H9 (cell line): ENCODE measurements at regions not wholly inside any gene's neighbourhood (a gene's known extent, or its start where the extent isn't known, plus 50 kb on each side); places are given as distances from the start of the nearest gene placed in this dataset.

Experiments used
- DNase-seq: peaks from one replicate; pipeline ENCODE4 v3.0.0-alpha.2; 2017
- H2AFZ ChIP-seq: one replicate; pipeline ENCODE4 v1.6.1; 2013; ENCODE audit warnings: mild to moderate bottlenecking, low read length, control low read depth, moderate library complexity
- H2AK5ac ChIP-seq: 2 replicates; pipeline ENCODE4 v1.6.1; 2013; ENCODE audit warnings: low read length, control low read depth, mixed read lengths; ENCODE audit not compliant: insufficient read length
- H2BK120ac ChIP-seq: one replicate; pipeline ENCODE4 v1.6.1; 2013; ENCODE audit warnings: low read depth, mild to moderate bottlenecking, low read length, control low read depth, inconsistent platforms; ENCODE audit not compliant: poor library complexity, severe bottlenecking
- H2BK12ac ChIP-seq: 2 replicates; pipeline ENCODE4 v1.6.1; 2013; ENCODE audit warnings: low read length, control low read depth, mixed read lengths, low read depth; ENCODE audit not compliant: insufficient read length
- H2BK15ac ChIP-seq: 2 replicates; pipeline ENCODE4 v1.6.1; 2013; ENCODE audit warnings: low read depth, low read length, control low read depth
- H2BK20ac ChIP-seq: one replicate; pipeline ENCODE4 v1.6.1; 2013; ENCODE audit warnings: low read depth, mild to moderate bottlenecking, low read length, control low read depth, inconsistent platforms; ENCODE audit not compliant: poor library complexity, severe bottlenecking
- H2BK5ac ChIP-seq: 2 replicates; pipeline ENCODE4 v1.6.1; 2013; ENCODE audit warnings: low read length, control low read depth, mixed read lengths; ENCODE audit not compliant: insufficient read length
- H3K14ac ChIP-seq: 2 replicates; pipeline ENCODE4 v1.6.1; 2013; ENCODE audit warnings: low read length, control low read depth; ENCODE audit not compliant: insufficient read depth
- H3K18ac ChIP-seq: 2 replicates; pipeline ENCODE4 v1.6.1; 2013; ENCODE audit warnings: low read depth, mild to moderate bottlenecking, mixed read lengths, low read length, control low read depth; ENCODE audit not compliant: insufficient read length
- H3K23ac ChIP-seq: 2 replicates; pipeline ENCODE4 v1.6.1; 2013; ENCODE audit warnings: low read length, control low read depth, mixed read lengths, low read depth; ENCODE audit not compliant: insufficient read length
- H3K23me2 ChIP-seq: 2 replicates; pipeline ENCODE4 v1.6.1; 2013; ENCODE audit warnings: low read depth, mild to moderate bottlenecking, mixed read lengths, low read length, control low read depth; ENCODE audit not compliant: insufficient read length, poor library complexity, severe bottlenecking
- H3K27ac ChIP-seq: 2 replicates; pipeline ENCODE4 v1.5.1; 2013; ENCODE audit warnings: low read length, control low read depth, mixed read lengths, low read depth; ENCODE audit not compliant: insufficient read length
- H3K27me3 ChIP-seq: 2 replicates; pipeline ENCODE4 v1.6.1; 2013; ENCODE audit warnings: low read length, control low read depth, inconsistent platforms; ENCODE audit not compliant: insufficient read depth
- H3K4ac ChIP-seq: 2 replicates; pipeline ENCODE4 v1.6.1; 2013; ENCODE audit warnings: low read depth, mild to moderate bottlenecking, control low read depth, inconsistent platforms, low read length, moderate library complexity
- H3K4me1 ChIP-seq: 2 replicates; pipeline ENCODE4 v1.6.1; 2013; ENCODE audit warnings: low read length, control low read depth, inconsistent platforms; ENCODE audit not compliant: insufficient read depth
- H3K4me2 ChIP-seq: 2 replicates; pipeline ENCODE4 v1.6.1; 2013; ENCODE audit warnings: low read length, control low read depth, mixed read lengths; ENCODE audit not compliant: insufficient read length, insufficient read depth
- H3K56ac ChIP-seq: 2 replicates; pipeline ENCODE4 v1.6.1; 2013; ENCODE audit warnings: low read depth, mild to moderate bottlenecking, mixed read lengths, low read length, control low read depth; ENCODE audit not compliant: insufficient read length
- H3K79me1 ChIP-seq: 2 replicates; pipeline ENCODE4 v1.6.1; 2013; ENCODE audit warnings: low read depth, mild to moderate bottlenecking, moderate library complexity, low read length, control low read depth, inconsistent platforms; ENCODE audit not compliant: insufficient read depth, poor library complexity, severe bottlenecking
- H3K79me2 ChIP-seq: 2 replicates; pipeline ENCODE4 v1.6.1; 2013; ENCODE audit warnings: low read length, control low read depth, inconsistent platforms; ENCODE audit not compliant: insufficient read depth
- H3K9ac ChIP-seq: 2 replicates; pipeline ENCODE4 v1.6.1; 2013; ENCODE audit warnings: low read length, control low read depth, mixed read lengths; ENCODE audit not compliant: insufficient read length; ENCODE audit errors: extremely low read depth
- H3K9me3 ChIP-seq: one replicate; pipeline ENCODE4 v1.6.1; 2013; ENCODE audit warnings: low read depth, low read length, inconsistent platforms; ENCODE audit not compliant: control insufficient read depth
- H3T11ph ChIP-seq: one replicate; pipeline ENCODE4 v1.6.1; 2013; ENCODE audit warnings: mild to moderate bottlenecking, low read length, control low read depth, inconsistent platforms
- H4K20me1 ChIP-seq: one replicate; pipeline ENCODE4 v1.6.1; 2013; ENCODE audit not compliant: control insufficient read depth, insufficient read length, insufficient read depth
- H4K5ac ChIP-seq: 2 replicates; pipeline ENCODE4 v1.6.1; 2013; ENCODE audit warnings: low read depth, mild to moderate bottlenecking, mixed read lengths, low read length, control low read depth; ENCODE audit not compliant: insufficient read length
- H4K8ac ChIP-seq: replicated peaks from 2 replicates; pipeline ENCODE4 v1.6.1; 2013; ENCODE audit warnings: low read length, control low read depth, mixed read lengths, low read depth; ENCODE audit not compliant: insufficient read length
- H4K91ac ChIP-seq: 2 replicates; pipeline ENCODE4 v1.6.1; 2013; ENCODE audit warnings: low read depth, mild to moderate bottlenecking, moderate library complexity, mixed read lengths, low read length, control low read depth; ENCODE audit not compliant: insufficient read length
- H3K27ac Mint-ChIP-seq, 3 experiments: 2 replicates in 2 of 3; 3 replicates in 1 of 3; pipeline ENCODE4 v1.8.0; 2020 to 2021; ENCODE audit warnings: mixed read lengths in 3 of 3, mild to moderate bottlenecking in 1 of 3, moderate library complexity in 1 of 3
- H3K27me3 Mint-ChIP-seq: 2 replicates; pipeline ENCODE4 v1.8.0; 2021; ENCODE audit warnings: low read depth, mild to moderate bottlenecking, moderate library complexity, mixed read lengths
- H3K36me3 Mint-ChIP-seq, 3 experiments: 2 replicates in 2 of 3; 3 replicates in 1 of 3; pipeline ENCODE4 v1.8.0; 2020 to 2021; ENCODE audit warnings: low read depth in 3 of 3, mixed read lengths in 3 of 3; ENCODE audit not compliant: insufficient read depth in 1 of 3
- H3K4me1 Mint-ChIP-seq, 2 experiments: 2 replicates each; pipeline ENCODE4 v1.8.0; 2020; ENCODE audit warnings: mixed read lengths in 2 of 2
- H3K4me3 Mint-ChIP-seq, 2 experiments: 2 replicates in 1 of 2; 3 replicates in 1 of 2; pipeline ENCODE4 v1.8.0; 2020 to 2021; ENCODE audit warnings: mild to moderate bottlenecking in 2 of 2, mixed read lengths in 2 of 2, moderate library complexity in 1 of 2
- H3K9me3 Mint-ChIP-seq, 2 experiments: 2 replicates in 1 of 2; 3 replicates in 1 of 2; pipeline ENCODE4 v1.8.0; 2020; ENCODE audit warnings: mild to moderate bottlenecking in 2 of 2, mixed read lengths in 2 of 2, moderate library complexity in 1 of 2
- WGBS: extraction: QIAGEN DNeasy Blood & Tissue Kit; methylation state at CpG from one replicate; pipeline ENCODE4 v1.1.7; 2013; ENCODE audit warnings: missing lambda C conversion rate, low lambda C conversion rate, mixed read lengths; ENCODE audit not compliant: insufficient read length; ENCODE audit errors: extremely low coverage; 5-methylcytosine and 5-hydroxymethylcytosine counted together
- TF ChIP-seq, protein P1 (sequence below): fragments of 200-600 bp; sonication (generic); conservative IDR thresholded peaks from 3 replicates; pipeline ENCODE4 v1.8.0; 2021; ENCODE audit warnings: antibody characterized with exemption, mild to moderate bottlenecking

GRCh38 chr2:34719206-34719605, 1120.1 kb upstream of the FAM98A start:
- H3K56ac ChIP-seq = no peak overlapping the region
- H3K27me3 Mint-ChIP-seq = no peaks in the 10 kb centered on the region
- no peak overlapping the region for H3K14ac ChIP-seq
- no peak overlapping the region for H3T11ph ChIP-seq
- no peak overlapping the region for H3K4ac ChIP-seq
- no peak overlapping the region for H2AK5ac ChIP-seq
- no peak for DNase-seq
- no peak overlapping the region for H3K23ac ChIP-seq
- H4K91ac ChIP-seq = no peak overlapping the region
- peaks cover 22 to 25% of the 10 kb centered on the region in 2 experiments for H3K4me1 Mint-ChIP-seq
- no peak overlapping the region for H3K27ac ChIP-seq
- no peaks in the 10 kb centered on the region for H3K27me3 ChIP-seq
- H4K8ac ChIP-seq = no peak overlapping the region
- H2BK120ac ChIP-seq = no peak overlapping the region
- H2BK15ac ChIP-seq = no peak overlapping the region
- H3K9me3 ChIP-seq = no peaks in the 10 kb centered on the region
- H3K36me3 Mint-ChIP-seq = peaks cover 0 to 14% (median 2%) of the 10 kb centered on the region in 3 experiments; a peak in 4 of 7 replicates
- no peaks in the 10 kb centered on the region for H3K79me2 ChIP-seq
- peaks cover 0 to 2% of the 10 kb centered on the region in 2 experiments; a peak in 1 of 5 replicates for H3K9me3 Mint-ChIP-seq
- no peak overlapping the region for H3K4me2 ChIP-seq
- no CpG with 5 or more reads among the region's 7 CpGs for WGBS
- H3K18ac ChIP-seq = no peak overlapping the region
- no peaks in the 10 kb centered on the region for H3K23me2 ChIP-seq
- H4K5ac ChIP-seq = no peak overlapping the region
- no peaks in the 10 kb centered on the region for H4K20me1 ChIP-seq
- H3K4me3 Mint-ChIP-seq = no peak overlapping the region
- no peak overlapping the region for H2BK12ac ChIP-seq
- no peaks in the 10 kb centered on the region for H3K79me1 ChIP-seq
- H2BK20ac ChIP-seq = no peak overlapping the region
- H3K27ac Mint-ChIP-seq = 0 out of 7 replicates have a peak overlapping the region, but pooled peaks of 1 of the 3 experiments have one; percentile 9
- no peak overlapping the region for H2AFZ ChIP-seq
- H3K9ac ChIP-seq = no peak overlapping the region
- H3K4me1 ChIP-seq = no peaks in the 10 kb centered on the region
- TF ChIP-seq, protein P1, sequence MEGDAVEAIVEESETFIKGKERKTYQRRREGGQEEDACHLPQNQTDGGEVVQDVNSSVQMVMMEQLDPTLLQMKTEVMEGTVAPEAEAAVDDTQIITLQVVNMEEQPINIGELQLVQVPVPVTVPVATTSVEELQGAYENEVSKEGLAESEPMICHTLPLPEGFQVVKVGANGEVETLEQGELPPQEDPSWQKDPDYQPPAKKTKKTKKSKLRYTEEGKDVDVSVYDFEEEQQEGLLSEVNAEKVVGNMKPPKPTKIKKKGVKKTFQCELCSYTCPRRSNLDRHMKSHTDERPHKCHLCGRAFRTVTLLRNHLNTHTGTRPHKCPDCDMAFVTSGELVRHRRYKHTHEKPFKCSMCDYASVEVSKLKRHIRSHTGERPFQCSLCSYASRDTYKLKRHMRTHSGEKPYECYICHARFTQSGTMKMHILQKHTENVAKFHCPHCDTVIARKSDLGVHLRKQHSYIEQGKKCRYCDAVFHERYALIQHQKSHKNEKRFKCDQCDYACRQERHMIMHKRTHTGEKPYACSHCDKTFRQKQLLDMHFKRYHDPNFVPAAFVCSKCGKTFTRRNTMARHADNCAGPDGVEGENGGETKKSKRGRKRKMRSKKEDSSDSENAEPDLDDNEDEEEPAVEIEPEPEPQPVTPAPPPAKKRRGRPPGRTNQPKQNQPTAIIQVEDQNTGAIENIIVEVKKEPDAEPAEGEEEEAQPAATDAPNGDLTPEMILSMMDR = no peak
- no peak overlapping the region for H2BK5ac ChIP-seq
